Hematopoietic multipotent progenitor cell treated with erythropoietin and hydrocortisone succinate and interleukin-3 and kit ligand, for 6 days (in vitro differentiated cells): ENCODE measurements at regions not wholly inside any gene's neighbourhood (a gene's known extent, or its start where the extent isn't known, plus 50 kb on each side); places are given as distances from the start of the nearest gene placed in this dataset.
"Not testable (repeated sequence)": the region's sequence is repeated elsewhere in the genome, so short reads cannot be mapped to it uniquely, and the experiment has no call there.

Experiments used
- DNase-seq: peaks from one replicate; pipeline ENCODE4 v3.0.0-alpha.2; 2015

DNA sequence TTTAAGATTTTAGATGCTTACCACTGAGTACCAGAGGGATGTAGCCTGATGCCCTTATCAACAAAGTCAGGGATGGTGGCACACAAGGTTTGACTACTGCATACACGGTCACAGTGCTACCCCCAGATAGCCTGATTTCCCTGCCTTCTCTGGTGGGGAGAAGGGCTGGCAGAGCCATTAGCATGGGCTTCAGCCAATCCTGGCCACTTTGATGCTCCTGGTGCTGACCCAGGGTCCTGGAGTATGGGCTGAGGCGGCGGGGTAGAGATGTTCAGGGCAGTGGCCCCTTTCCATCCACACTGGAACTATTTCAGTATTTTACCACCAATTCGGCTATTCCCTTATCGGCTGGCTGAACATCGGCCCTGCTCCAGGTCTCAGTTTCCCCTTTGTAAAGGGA lies 83.2 kb downstream of the POTEB3 start:
- not testable (repeated sequence) for DNase-seq

GRCh38 chr15:21355944-21356343 lies 84.4 kb downstream of the POTEB3 start:
- not testable (repeated sequence) for DNase-seq

- not testable (repeated sequence) for DNase-seq
These were observed 85.7 kb downstream of the POTEB3 start for GRCh38 chr15:21354597-21354996.

DNA sequence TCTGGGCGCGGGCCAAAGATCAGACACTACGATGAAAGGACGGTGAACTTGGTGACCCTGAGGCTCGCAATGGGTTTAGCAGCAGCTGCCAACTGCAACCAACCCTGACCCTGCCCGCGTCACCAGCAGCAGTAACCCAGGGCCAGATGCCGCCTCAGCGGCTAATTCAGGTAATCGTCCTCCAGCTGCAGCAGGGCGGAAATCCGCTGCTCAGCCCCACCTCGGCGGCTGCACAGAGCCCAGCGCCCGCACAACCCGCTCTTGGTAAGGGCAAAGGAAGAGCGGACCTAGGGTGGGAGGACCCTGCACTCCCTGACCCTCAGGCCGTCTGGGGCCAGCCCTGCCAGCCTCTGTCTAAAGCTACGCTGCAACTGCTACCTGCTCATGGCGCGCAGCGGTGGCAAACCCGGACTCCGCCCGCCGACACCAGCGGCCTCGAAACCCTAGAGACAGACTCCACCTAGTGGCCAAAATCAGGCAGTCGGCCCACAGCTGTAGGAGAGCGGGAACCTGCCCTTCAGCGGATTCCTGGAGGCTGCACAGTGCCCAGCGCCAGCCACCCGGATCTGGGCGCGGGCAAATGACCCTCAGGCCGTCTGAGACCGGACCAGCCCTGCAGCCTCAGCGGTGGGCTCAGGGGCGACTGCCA lies 87.5 kb downstream of the POTEB3 start:
- DNase-seq, result not testable (repeated sequence)

- not testable (repeated sequence) for DNase-seq
These were observed 95.3 kb downstream of the POTEB3 start for GRCh38 chr15:21344960-21345359.

GRCh38 chr15:21344500-21344899 lies 95.8 kb downstream of the POTEB3 start:
- not testable (repeated sequence) for DNase-seq

DNA sequence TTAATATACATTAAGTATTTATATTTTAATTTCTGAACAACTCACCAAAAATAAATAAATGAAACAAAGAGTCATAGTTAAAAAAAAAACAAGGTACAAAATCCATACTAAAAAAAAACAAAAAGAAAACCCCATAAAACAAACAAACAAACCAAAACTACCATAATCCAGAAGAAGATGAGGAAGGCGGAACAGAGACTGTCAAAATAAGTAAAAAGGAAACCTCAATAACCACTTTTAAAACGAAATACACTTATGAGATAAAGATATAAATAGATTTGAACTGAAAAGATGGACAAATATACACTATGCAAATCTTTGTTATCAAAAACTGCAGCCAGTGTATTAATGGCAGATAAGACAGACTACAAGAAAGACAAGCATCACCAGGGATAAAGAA lies 103.3 kb downstream of the POTEB3 start:
- not testable (repeated sequence) for DNase-seq

DNA sequence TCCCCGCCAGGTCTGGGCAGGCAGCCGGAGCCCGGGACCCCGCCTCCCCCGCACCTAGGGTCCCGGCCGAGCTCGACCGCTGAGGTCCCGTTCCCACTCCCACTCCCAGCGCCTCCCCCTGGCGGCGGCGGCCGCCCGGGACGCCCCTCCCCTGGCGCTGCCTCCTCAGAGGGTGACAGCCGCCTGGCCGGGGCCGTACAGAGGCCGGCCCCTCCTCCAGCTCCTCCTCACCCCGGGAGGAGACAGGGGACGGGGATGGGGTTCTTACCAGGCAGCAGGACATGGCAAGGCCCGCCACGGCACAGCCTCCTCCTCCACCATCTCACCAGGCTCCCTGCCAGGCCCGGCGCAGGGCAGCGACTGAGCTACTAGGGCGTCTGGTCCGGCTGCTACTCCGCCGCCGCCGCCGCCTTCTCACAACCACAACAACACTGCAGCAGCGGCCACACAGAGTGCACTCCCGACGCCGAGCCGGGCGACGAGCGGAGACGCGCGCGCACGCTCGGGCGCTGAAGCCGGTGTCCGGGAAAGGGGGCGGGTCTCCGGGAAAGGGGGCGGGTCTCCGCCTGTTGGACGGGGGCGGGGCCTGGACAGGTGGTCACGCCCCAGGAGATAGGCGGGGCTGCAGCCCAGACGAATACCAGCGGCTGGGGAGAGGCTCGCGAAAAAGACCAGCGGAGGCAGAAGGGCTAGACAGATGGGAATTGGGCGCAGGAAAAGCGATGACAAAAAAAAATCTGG lies 115.4 kb downstream of the POTEB3 start:
- not testable (repeated sequence) for DNase-seq

DNA sequence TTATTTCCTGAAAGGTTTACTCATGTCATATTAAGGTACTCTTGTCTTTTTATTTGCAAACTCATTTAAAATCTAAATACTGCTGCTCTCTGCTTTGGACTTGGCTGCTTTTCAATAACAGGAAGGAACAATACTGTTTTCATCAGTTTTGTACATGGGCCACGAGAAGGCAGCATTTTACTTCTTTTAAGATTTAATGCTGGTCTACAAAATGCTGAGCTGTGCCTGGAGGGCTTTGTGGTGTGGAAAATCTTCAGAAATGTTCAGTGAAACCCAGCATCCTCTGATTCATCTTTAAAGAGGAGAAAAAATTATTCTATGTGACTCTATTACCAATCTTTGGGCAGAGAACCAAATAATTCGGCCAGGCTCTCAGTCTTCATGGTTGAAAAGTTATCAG lies 155.9 kb downstream of the POTEB3 start:
- not testable (repeated sequence) for DNase-seq

DNA sequence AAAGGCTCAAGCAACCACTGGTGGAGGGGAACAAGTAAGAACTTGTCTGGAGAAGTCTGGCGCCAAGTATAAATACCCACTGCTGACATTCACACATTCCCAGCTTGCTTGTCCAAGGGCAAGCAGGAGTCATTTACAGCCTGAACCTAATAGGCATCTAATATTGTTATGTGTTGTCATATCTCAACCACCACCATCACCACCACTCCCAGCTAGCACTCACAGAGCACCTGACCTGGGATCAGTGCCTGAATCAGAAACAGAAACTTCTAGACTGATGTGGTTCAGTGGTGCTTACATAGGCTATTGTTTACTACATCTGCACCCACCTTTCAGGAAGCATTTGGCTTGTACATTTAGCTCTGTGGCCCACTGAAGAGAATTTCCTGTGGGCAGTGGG lies 157.1 kb downstream of the POTEB3 start:
- not testable (repeated sequence) for DNase-seq

- DNase-seq, result not testable (repeated sequence)
These were observed 160.0 kb downstream of the POTEB3 start for GRCh38 chr15:21280272-21280671.

DNA sequence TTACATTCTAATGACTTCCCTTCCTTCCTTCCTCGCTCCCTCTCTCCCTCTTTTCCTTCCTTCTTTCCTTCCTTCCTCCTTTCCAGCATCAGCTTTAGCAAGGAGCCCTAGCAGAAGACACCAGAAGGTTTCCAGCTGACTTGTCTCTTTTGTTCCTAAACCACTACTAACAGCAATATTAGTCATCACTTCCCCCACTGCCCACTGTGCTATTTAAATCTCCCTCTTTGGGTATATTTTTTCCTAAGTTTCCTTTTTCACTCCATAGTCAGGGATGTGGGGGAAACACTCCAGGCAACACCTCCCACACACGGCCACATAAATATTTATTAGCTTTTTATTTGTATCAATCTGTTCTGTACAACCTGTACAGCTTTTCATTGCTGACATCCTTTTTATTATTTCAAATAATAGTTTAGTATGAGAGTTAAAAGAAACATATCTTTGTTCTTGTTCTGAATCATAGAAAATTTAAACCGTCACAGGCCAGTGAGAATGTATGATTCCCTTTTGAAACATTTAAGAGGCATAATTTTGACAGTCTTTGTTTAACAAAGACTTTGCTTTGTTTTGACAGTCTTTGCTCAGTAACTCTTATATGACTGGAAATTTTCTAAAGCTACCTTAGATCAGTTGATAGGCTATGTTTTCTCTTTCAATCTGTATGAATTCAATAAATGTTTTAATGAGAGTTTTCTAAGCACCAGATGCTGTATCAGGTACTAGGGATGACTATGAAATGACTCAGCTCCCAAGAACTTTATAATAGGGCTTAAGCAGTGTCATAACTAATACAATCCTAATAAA lies 167.9 kb downstream of the POTEB3 start:
- DNase-seq, result not testable (repeated sequence)

- DNase-seq, result no peak
These were observed 168.7 kb downstream of the POTEB3 start for GRCh38 chr15:21271566-21271965.

DNA sequence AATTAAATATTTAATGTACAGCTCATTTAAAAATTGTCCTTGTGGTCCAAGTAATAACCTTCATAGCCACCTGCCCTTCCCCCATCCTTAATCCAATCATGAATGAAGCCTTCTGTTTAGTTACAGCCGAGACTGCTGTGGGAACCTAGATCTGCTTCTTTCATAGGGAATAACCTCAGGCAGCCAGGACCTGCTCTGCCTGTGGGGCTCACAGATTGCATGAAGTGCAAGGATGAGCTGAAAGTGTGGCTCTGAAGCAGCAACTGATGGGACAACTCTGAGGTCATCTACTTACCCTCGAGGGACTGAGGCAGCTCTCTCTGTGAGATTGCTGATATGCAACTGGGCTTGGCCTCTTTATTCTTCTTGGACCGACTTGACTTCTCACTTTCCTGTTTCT lies 169.8 kb downstream of the POTEB3 start:
- DNase-seq, result no peak

GRCh38 chr15:21269673-21270072 lies 170.6 kb downstream of the POTEB3 start:
- DNase-seq, result not testable (repeated sequence)

GRCh38 chr15:21269121-21269520 lies 171.2 kb downstream of the POTEB3 start:
- DNase-seq, result no peak

DNA sequence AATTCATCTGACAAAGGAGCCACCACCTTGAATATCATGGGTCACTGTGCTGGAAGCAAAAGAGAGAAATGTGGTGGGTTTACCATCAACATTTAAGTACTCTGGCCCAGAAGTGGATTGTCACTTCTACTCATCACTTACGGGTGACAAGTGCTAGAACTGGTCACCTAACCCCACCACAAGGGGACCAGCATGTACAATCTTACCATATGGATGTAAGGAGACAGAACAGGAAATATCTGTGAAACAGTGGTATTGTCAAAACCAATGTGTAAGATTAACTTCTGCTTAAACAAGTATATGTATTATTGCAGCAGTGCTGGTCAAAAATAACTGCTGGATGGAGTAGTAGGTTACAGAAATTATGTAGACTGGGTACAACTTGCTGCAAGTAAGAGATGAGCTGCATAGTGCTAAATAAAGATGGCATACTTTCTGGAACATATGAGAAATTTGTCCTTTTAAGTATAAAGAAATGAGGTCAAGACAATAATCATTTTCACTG lies 171.8 kb downstream of the POTEB3 start:
- DNase-seq, result no peak

GRCh38 chr15:21267671-21268395 lies 172.5 kb downstream of the POTEB3 start:
- no peak for DNase-seq

DNA sequence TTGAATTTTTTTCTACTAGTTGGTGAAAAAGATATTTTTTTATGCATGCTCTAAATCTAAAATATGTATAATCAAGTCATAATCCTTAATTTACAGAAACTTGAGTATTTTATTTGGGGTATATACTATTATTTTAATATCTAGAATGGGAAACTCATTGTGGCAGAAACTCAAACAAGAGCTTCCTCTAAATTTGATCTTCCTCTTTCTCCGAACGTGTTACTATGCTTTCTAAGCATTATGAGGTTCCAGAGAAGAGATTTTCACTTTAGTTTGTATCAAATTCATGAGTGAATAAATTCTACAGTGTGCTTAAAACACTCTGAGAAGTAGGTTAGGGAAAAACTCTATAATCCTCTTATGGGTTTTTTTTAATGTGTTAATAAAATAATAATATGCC lies 173.1 kb downstream of the POTEB3 start:
- peak; percentile 13 for DNase-seq

- DNase-seq, result not testable (repeated sequence)
These were observed 174.7 kb downstream of the POTEB3 start for GRCh38 chr15:21265628-21266027.

GRCh38 chr15:21262851-21263425 lies 177.4 kb downstream of the POTEB3 start:
- DNase-seq, result no peak
